ENCODE measurements at regions not wholly inside any gene's neighbourhood (a gene's known extent, or its start where the extent isn't known, plus 50 kb on each side); places are given as distances from the start of the nearest gene placed in this dataset.

DNA sequence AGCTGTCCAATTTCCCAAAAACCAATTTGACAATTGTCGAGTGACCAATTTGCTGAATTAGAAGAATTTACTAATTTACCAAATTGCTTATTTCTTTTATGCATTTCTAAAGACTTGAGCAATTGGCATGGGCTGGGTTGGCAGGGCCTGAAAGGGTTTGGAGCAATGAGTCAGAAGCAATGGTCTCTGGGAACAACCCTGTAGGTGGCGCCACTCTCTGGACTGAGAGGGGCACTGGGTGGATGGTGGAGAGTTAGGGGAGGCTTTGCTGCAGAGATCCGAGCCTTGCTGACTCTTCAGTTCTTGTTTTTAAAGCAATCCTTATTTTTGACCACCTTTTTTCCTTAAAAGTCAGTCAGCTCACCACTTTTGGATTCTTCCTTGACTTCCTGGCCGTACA is 71.5 kb upstream of the RPS23 start:
- H3K4me3 ChIP-seq (ENCODE audit: low read depth in 1 of 2, low read length in 2 of 2): no peak overlapping the region
- H3K79me2 ChIP-seq (ENCODE audit: insufficient read depth, low read length): peaks cover 46% of the 10 kb centered on the region
- ATAC-seq (ENCODE audit: insufficient read depth, low read depth) (no peak), DNase-seq (peak; percentile 76)
- peaks cover 100% of the 10 kb centered on the region for H3K4me1 ChIP-seq (ENCODE audit: insufficient read depth, low read length)
- no peaks in the 10 kb centered on the region for H3K9me3 ChIP-seq (ENCODE audit: insufficient read depth, low read length, severe bottlenecking)
- no peaks in the 10 kb centered on the region for H4K20me1 ChIP-seq (ENCODE audit: insufficient read depth, low read length)
- H2AFZ ChIP-seq (ENCODE audit: low read depth, low read length): no peak overlapping the region
- peak overlapping the region; percentile 82 for H3K9ac ChIP-seq (ENCODE audit: low read depth, low read length)
- no peak overlapping the region for H3K4me2 ChIP-seq (ENCODE audit: insufficient read depth, low read length)
- H3K36me3 ChIP-seq (ENCODE audit: insufficient read depth, low read length): peaks cover 22% of the 10 kb centered on the region
- no peak for TF ChIP-seq EZH2 (IDR thresholded peaks at IDR 0.05; ENCODE audit: borderline replicate concordance, low read depth, low read length, severe bottlenecking)
- TF ChIP-seq, protein P1, sequence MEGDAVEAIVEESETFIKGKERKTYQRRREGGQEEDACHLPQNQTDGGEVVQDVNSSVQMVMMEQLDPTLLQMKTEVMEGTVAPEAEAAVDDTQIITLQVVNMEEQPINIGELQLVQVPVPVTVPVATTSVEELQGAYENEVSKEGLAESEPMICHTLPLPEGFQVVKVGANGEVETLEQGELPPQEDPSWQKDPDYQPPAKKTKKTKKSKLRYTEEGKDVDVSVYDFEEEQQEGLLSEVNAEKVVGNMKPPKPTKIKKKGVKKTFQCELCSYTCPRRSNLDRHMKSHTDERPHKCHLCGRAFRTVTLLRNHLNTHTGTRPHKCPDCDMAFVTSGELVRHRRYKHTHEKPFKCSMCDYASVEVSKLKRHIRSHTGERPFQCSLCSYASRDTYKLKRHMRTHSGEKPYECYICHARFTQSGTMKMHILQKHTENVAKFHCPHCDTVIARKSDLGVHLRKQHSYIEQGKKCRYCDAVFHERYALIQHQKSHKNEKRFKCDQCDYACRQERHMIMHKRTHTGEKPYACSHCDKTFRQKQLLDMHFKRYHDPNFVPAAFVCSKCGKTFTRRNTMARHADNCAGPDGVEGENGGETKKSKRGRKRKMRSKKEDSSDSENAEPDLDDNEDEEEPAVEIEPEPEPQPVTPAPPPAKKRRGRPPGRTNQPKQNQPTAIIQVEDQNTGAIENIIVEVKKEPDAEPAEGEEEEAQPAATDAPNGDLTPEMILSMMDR (IDR thresholded peaks at IDR 0.05; ENCODE audit: borderline replicate concordance, extremely low read depth, low read length, poor library complexity, severe bottlenecking): peak; percentile 71
- no peaks in the 10 kb centered on the region for H3K27me3 ChIP-seq (ENCODE audit: insufficient read depth, low read length, poor library complexity)
- peak overlapping the region; percentile 99 for H3K27ac ChIP-seq (ENCODE audit: low read length)

DNA sequence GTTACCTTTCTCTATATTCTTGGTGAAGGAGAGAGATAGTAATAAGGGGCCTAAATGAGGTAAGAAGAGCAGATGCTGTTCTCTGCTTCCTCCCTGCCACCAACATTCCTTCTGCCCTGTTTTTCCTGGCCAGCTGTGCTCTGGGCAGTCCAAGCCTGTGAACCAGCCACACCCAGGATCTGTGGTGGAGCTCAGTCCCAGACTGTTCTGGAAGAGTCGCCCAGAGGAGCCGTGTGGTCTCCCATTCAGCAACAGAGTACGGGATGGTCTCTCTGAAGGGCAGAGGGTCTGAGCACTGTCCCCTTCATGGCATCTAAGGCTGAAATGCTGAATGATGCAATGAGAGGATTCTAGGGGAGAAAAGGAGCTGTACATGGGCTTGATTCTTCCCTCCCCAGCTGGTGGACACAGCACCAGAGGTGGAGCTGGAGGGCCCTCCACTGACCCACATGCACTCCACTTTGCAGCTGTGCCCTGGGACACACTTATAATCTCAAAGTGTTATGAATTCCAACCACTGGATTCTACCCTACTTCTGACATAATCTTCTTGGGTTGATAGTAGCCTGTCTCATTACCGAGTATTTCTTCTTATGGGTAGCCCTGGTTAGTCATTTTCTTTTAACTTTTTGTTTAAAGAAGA is 70.8 kb upstream of the RPS23 start:
- no peak for ATAC-seq (ENCODE audit: insufficient read depth, low read depth)
- peak overlapping the region; percentile 82 for H3K9ac ChIP-seq (ENCODE audit: low read depth, low read length)
- no peaks in the 10 kb centered on the region for H3K27me3 ChIP-seq (ENCODE audit: insufficient read depth, low read length, poor library complexity)
- H3K4me3 ChIP-seq (ENCODE audit: low read depth in 1 of 2, low read length in 2 of 2): no peak overlapping the region
- TF ChIP-seq EZH2 (IDR thresholded peaks at IDR 0.05; ENCODE audit: borderline replicate concordance, low read depth, low read length, severe bottlenecking): no peak
- TF ChIP-seq, protein P1 (IDR thresholded peaks at IDR 0.05; ENCODE audit: borderline replicate concordance, extremely low read depth, low read length, poor library complexity, severe bottlenecking): no peak
- no peak for DNase-seq
- peak overlapping the region; percentile 55 for H3K4me2 ChIP-seq (ENCODE audit: insufficient read depth, low read length)
- H4K20me1 ChIP-seq (ENCODE audit: insufficient read depth, low read length): no peaks in the 10 kb centered on the region
- H2AFZ ChIP-seq (ENCODE audit: low read depth, low read length): peak overlapping the region; percentile 4; the same call in 1 of the 2 replicates
- H3K9me3 ChIP-seq (ENCODE audit: insufficient read depth, low read length, severe bottlenecking): no peaks in the 10 kb centered on the region
- peaks cover 100% of the 10 kb centered on the region for H3K4me1 ChIP-seq (ENCODE audit: insufficient read depth, low read length)
- H3K27ac ChIP-seq (ENCODE audit: low read length): peak overlapping the region; percentile 99
- H3K79me2 ChIP-seq (ENCODE audit: insufficient read depth, low read length): peaks cover 49% of the 10 kb centered on the region
- H3K36me3 ChIP-seq (ENCODE audit: insufficient read depth, low read length): peaks cover 22% of the 10 kb centered on the region

DNA sequence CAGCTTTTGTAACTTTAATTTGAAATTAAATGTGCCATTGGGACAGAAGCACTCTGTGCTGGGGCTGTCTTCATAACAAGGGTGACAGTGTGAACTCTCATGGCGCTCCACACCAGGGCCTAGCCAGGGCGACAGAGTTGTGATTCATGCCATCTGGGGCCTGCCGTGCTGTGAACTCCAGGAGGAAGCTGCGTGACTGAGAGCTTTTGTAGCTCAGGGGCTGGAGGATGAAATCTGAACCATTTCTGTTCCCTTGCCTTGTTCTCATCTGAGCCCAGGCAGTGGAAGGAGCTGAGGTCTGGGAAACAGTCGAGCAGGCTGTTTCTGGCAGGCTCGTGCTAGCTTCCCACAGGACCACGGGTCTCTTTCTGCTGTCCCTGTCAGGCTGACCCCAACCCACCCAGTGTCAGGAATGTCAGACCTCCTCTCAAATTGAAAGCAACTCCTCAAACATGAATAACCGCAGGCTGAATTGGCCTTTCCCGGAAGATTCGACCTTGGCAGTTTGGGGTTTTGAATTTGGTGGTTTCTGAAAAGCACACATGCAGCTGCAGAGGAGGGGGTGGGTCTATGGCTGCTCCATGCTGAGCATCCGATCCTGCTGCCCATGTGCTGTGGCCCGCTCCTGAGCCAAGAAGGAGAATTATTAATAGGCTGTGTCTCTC is 69.2 kb upstream of the RPS23 start:
- H3K27me3 ChIP-seq (ENCODE audit: insufficient read depth, low read length, poor library complexity): no peaks in the 10 kb centered on the region
- H4K20me1 ChIP-seq (ENCODE audit: insufficient read depth, low read length): no peaks in the 10 kb centered on the region
- H3K36me3 ChIP-seq (ENCODE audit: insufficient read depth, low read length): peaks cover 20% of the 10 kb centered on the region
- H3K79me2 ChIP-seq (ENCODE audit: insufficient read depth, low read length): peaks cover 56% of the 10 kb centered on the region
- no peaks in the 10 kb centered on the region for H3K9me3 ChIP-seq (ENCODE audit: insufficient read depth, low read length, severe bottlenecking)
- H3K9ac ChIP-seq (ENCODE audit: low read depth, low read length): peak overlapping the region; percentile 82
- H3K27ac ChIP-seq (ENCODE audit: low read length): peak overlapping the region; percentile 99
- H2AFZ ChIP-seq (ENCODE audit: low read depth, low read length): peak overlapping the region; percentile 2; the same call in 1 of the 2 replicates
- H3K4me1 ChIP-seq (ENCODE audit: insufficient read depth, low read length): peaks cover 100% of the 10 kb centered on the region
- TF ChIP-seq, protein P1 (IDR thresholded peaks at IDR 0.05; ENCODE audit: borderline replicate concordance, extremely low read depth, low read length, poor library complexity, severe bottlenecking): no peak
- no peak for TF ChIP-seq EZH2 (IDR thresholded peaks at IDR 0.05; ENCODE audit: borderline replicate concordance, low read depth, low read length, severe bottlenecking)
- peak; percentile 94 for DNase-seq
- peak overlapping the region in 1 of 2 experiments; percentile 24; a peak in 2 of 4 replicates for H3K4me3 ChIP-seq (ENCODE audit: low read depth in 1 of 2, low read length in 2 of 2)
- H3K4me2 ChIP-seq (ENCODE audit: insufficient read depth, low read length): peak overlapping the region; percentile 55
- peak; percentile 69 for ATAC-seq (ENCODE audit: insufficient read depth, low read depth)

All from DND-41 (cell line).